RWPE2 (cell line): ENCODE measurements at regions not wholly inside any gene's neighbourhood (a gene's known extent, or its start where the extent isn't known, plus 50 kb on each side); places are given as distances from the start of the nearest gene placed in this dataset.

Source experiments
- ATAC-seq: fragments of 200-7000 bp; cut with Tn5 transposase; 3 replicates; pipeline ENCODE4 v1.9.1; 2021; ENCODE audit warnings: low read depth
- DNase-seq: peaks from one replicate; pipeline ENCODE4 v3.0.0-alpha.2; 2020; ENCODE audit warnings: low spot score
- H3K27ac ChIP-seq: fragments of 450-650 bp; 2 replicates; pipeline ENCODE4 v1.5.1; 2017; ENCODE audit warnings: mild to moderate bottlenecking; ENCODE audit not compliant: poor library complexity, severe bottlenecking
- H3K27me3 ChIP-seq: fragments of 250-450 bp; sonication (Bioruptor Pico); 2 replicates; pipeline ENCODE4 v1.5.1; 2021; ENCODE audit warnings: mild to moderate bottlenecking, moderate library complexity; ENCODE audit not compliant: insufficient read depth, poor library complexity, severe bottlenecking
- H3K36me3 ChIP-seq: fragments of 250-450 bp; sonication (Bioruptor Pico); 2 replicates; pipeline ENCODE4 v1.5.1; 2020; ENCODE audit warnings: low read depth, mild to moderate bottlenecking, moderate library complexity
- H3K4me1 ChIP-seq: fragments of 250-450 bp; sonication (Bioruptor Pico); 2 replicates; pipeline ENCODE4 v1.5.1; 2021; ENCODE audit warnings: mild to moderate bottlenecking, moderate library complexity; ENCODE audit not compliant: insufficient read depth, poor library complexity, severe bottlenecking
- H3K4me3 ChIP-seq: fragments of 250-450 bp; sonication (Bioruptor Pico); 2 replicates; pipeline ENCODE4 v1.5.1; 2021; ENCODE audit warnings: mild to moderate bottlenecking, moderate library complexity; ENCODE audit not compliant: severe bottlenecking
- H3K9me3 ChIP-seq: fragments of 250-450 bp; sonication (Bioruptor Pico); 2 replicates; pipeline ENCODE4 v1.5.1; 2021; ENCODE audit warnings: mild to moderate bottlenecking, moderate library complexity; ENCODE audit not compliant: severe bottlenecking
- TF ChIP-seq, protein P1 (sequence below): fragments of 450-650 bp; IDR thresholded peaks from one replicate; pipeline ENCODE4 v1.5.1; 2017; ENCODE audit warnings: mild to moderate bottlenecking, moderate library complexity; ENCODE audit not compliant: poor library complexity, severe bottlenecking

DNA sequence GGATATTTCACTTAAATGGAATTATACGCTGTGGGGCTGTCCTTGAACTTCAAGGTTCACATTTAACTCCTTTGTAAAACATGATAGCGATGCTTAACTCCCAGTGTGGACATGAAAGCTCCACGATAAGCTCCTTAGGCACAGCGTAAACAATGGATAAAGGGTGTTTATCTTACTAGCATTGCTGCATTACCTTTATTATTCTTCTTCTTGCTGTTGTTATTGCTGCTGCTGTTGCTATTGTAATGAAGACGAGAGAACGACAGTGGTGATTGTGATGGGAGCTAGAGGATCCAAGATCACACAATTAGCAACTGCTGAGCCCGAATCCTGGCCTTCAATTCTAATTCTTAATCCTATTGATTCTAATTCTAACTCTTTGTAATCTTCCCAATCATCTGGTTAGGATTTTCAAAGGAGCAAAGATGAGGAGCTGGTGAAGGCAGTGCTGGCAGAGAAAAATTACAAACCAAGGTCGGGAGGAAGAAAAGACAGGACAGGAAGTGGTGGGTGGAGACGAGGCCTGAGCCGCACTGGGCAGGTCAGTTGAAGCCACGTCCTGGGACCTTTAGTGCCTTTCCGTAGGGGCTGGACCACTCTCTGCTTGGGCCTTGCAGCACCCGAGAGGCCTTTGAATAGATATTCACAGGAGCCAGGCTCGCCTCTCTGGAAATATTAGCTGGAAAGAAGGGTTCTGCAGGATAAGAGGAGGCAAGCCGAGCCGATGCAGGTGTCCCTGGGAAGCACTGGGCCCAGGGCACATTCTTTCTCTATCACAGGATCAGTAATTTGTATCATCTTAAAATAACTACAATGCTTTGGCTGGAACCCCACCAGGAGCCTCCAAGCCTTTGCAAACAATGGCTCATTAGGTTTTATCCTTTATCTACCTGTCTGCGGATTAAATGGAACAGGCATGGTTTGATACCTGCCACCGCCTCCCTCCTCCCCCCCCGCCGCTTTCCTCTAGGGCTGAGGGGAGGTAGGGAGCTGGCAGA, 571.6 kb downstream of the AJAP1 start:
- ATAC-seq = no peak; the same call in 2 of the 3 replicates

DNA sequence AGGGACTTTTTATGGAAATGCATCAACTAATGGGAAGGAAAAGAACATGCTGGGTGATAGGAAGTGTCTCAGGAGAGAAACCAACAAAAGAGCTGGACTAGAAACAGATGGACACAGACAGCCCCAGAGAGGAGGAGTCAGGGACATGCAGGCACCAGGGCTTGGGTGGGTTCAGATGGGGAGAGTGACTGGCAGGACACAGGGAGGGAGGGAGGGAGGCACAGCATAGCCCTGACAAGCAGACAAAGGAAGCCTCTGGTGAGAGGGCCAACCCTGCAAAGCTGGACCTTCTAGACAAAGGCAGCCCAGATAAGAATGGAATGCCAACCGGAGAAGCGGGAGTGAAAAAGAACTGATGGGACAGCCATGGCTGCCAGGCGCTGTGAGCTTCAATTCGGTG, 568.8 kb downstream of the AJAP1 start:
- no peaks in the 10 kb centered on the region for H3K9me3 ChIP-seq
- DNase-seq (no peak), ATAC-seq (no peak)
- H3K27me3 ChIP-seq = peaks cover 1% of the 10 kb centered on the region
- no peak overlapping the region for H3K4me3 ChIP-seq
- H3K36me3 ChIP-seq = no peaks in the 10 kb centered on the region
- no peaks in the 10 kb centered on the region for H3K4me1 ChIP-seq
- TF ChIP-seq, protein P1, sequence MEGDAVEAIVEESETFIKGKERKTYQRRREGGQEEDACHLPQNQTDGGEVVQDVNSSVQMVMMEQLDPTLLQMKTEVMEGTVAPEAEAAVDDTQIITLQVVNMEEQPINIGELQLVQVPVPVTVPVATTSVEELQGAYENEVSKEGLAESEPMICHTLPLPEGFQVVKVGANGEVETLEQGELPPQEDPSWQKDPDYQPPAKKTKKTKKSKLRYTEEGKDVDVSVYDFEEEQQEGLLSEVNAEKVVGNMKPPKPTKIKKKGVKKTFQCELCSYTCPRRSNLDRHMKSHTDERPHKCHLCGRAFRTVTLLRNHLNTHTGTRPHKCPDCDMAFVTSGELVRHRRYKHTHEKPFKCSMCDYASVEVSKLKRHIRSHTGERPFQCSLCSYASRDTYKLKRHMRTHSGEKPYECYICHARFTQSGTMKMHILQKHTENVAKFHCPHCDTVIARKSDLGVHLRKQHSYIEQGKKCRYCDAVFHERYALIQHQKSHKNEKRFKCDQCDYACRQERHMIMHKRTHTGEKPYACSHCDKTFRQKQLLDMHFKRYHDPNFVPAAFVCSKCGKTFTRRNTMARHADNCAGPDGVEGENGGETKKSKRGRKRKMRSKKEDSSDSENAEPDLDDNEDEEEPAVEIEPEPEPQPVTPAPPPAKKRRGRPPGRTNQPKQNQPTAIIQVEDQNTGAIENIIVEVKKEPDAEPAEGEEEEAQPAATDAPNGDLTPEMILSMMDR = no peak
- H3K27ac ChIP-seq = no peak overlapping the region

More for the DNA sequence above, 571.6 kb downstream of the AJAP1 start:
- TF ChIP-seq, protein P1 = no peak
- H3K27ac ChIP-seq = no peak overlapping the region
- no peak overlapping the region for H3K4me3 ChIP-seq
- peaks cover 9% of the 10 kb centered on the region for H3K27me3 ChIP-seq
- no peaks in the 10 kb centered on the region for H3K9me3 ChIP-seq
- H3K36me3 ChIP-seq = no peaks in the 10 kb centered on the region
- no peak for DNase-seq
- H3K4me1 ChIP-seq = no peaks in the 10 kb centered on the region

DNA sequence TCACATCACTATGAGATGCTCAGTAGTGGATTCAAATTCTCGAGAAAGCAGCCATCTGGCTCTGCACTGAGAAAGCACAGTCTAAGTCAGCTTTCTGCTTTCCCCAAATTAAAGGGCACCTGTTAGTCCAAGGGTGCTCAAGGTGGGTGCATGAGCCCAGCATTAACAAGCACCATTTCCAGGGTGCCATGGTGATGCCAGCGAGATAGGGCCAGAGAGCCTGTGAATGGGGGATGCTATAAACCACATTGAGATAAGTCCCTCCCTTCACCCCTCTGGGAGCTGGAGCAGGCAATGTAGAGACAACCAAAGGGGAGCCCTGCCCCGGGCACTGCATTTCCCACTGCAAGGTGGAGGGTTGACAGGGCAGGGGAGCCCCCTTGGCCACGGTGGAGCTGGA, 568.2 kb downstream of the AJAP1 start:
- Histone ChIP-seq H3K4me1 (no peaks in the 10 kb centered on the region), H3K27me3 (no peaks in the 10 kb centered on the region)

GRCh38 chr1:5221451-5221850, 567.0 kb downstream of the AJAP1 start:
- H3K9me3 ChIP-seq = no peaks in the 10 kb centered on the region
- DNase-seq (no peak), ATAC-seq (no peak)
- no peaks in the 10 kb centered on the region for H3K36me3 ChIP-seq
- H3K27ac ChIP-seq = no peak overlapping the region
- TF ChIP-seq, protein P1 = no peak
- no peaks in the 10 kb centered on the region for H3K4me1 ChIP-seq
- no peak overlapping the region for H3K4me3 ChIP-seq
- H3K27me3 ChIP-seq = no peaks in the 10 kb centered on the region

More for the DNA sequence above, 568.2 kb downstream of the AJAP1 start:
- Histone ChIP-seq H3K36me3 (no peaks in the 10 kb centered on the region), H3K27ac (no peak overlapping the region), H3K9me3 (no peaks in the 10 kb centered on the region), H3K4me3 (no peak overlapping the region)
- ATAC-seq = no peak
- TF ChIP-seq, protein P1 = no peak
- DNase-seq = no peak

DNA sequence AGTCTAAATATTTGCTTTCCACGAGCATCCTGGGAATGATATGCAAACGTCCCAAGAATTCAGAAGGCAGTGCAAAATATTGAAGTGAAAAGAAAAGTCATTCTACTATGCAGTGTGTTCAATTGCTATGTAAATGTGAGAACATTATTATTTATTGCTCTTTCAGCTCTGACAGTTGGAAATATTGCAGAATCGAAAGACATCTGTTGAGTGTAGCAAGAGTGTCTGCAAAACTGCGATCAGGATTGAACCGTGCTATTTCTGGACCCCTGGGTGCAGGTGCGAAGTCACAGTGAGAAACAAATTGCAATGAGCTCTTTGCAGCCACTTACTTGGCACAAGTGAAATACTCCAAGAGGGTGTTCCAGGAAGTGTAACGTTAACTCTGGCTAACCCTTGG, 566.4 kb downstream of the AJAP1 start:
- TF ChIP-seq, protein P1 = no peak
- Histone ChIP-seq H3K36me3 (no peaks in the 10 kb centered on the region), H3K27ac (no peak overlapping the region), H3K27me3 (no peaks in the 10 kb centered on the region), H3K4me3 (no peak overlapping the region), H3K4me1 (no peaks in the 10 kb centered on the region), H3K9me3 (no peaks in the 10 kb centered on the region)
- ATAC-seq (no peak), DNase-seq (no peak)
